HL-60 (cell line): ENCODE measurements at regions not wholly inside any gene's neighbourhood (a gene's known extent, or its start where the extent isn't known, plus 50 kb on each side); places are given as distances from the start of the nearest gene placed in this dataset.

Experiments used
- DNase-seq, 2 experiments: peaks; one replicate each; pipeline ENCODE4 v3.0.0-alpha.2; 2010 to 2020; ENCODE audit warnings: low read depth in 1 of 2, low spot score in 1 of 2
- H3K27ac ChIP-seq: fragments of 250-450 bp; sonication (Bioruptor Pico); replicated peaks from 2 replicates; pipeline ENCODE4 v1.5.1; 2020; ENCODE audit warnings: mild to moderate bottlenecking, moderate library complexity
- H3K27me3 ChIP-seq: fragments of 250-450 bp; sonication (Bioruptor Pico); 2 replicates; pipeline ENCODE4 v1.5.1; 2021; ENCODE audit warnings: mild to moderate bottlenecking, moderate library complexity; ENCODE audit not compliant: insufficient read depth, poor library complexity, severe bottlenecking
- H3K4me3 ChIP-seq: replicated peaks from 2 replicates; pipeline ENCODE4 v1.5.1; 2011; ENCODE audit warnings: mild to moderate bottlenecking, control low read depth, low read length; ENCODE audit not compliant: insufficient read depth
- CTCF ChIP-seq: IDR thresholded peaks from one replicate; pipeline ENCODE4 v1.5.1; 2011; ENCODE audit warnings: low read length, control low read depth, inconsistent platforms; ENCODE audit not compliant: insufficient read depth
- GABPA ChIP-seq: IDR thresholded peaks from 2 replicates; pipeline ENCODE4 v1.6.1; 2012; ENCODE audit warnings: low read depth
- POLR2AphosphoS5 ChIP-seq: IDR thresholded peaks from 2 replicates; pipeline ENCODE4 v1.6.1; 2012; ENCODE audit warnings: low read depth
- SPI1 ChIP-seq: IDR thresholded peaks from 2 replicates; pipeline ENCODE4 v1.6.1; 2012; ENCODE audit warnings: low read depth, mild to moderate bottlenecking, borderline replicate concordance
- TF ChIP-seq, protein P1 (sequence below): IDR thresholded peaks from 2 replicates; pipeline ENCODE4 v1.6.1; 2012; ENCODE audit warnings: low read depth; ENCODE audit not compliant: insufficient replicate concordance

GRCh38 chr6:23267651-23268050 is 698.3 kb downstream of the HDGFL1 start:
- Histone ChIP-seq H3K27ac (no peak overlapping the region), H3K4me3 (no peak overlapping the region), H3K27me3 (no peaks in the 10 kb centered on the region)
- TF ChIP-seq GABPA (no peak), CTCF (no peak), SPI1 (no peak), POLR2AphosphoS5 (no peak)
- TF ChIP-seq, protein P1, sequence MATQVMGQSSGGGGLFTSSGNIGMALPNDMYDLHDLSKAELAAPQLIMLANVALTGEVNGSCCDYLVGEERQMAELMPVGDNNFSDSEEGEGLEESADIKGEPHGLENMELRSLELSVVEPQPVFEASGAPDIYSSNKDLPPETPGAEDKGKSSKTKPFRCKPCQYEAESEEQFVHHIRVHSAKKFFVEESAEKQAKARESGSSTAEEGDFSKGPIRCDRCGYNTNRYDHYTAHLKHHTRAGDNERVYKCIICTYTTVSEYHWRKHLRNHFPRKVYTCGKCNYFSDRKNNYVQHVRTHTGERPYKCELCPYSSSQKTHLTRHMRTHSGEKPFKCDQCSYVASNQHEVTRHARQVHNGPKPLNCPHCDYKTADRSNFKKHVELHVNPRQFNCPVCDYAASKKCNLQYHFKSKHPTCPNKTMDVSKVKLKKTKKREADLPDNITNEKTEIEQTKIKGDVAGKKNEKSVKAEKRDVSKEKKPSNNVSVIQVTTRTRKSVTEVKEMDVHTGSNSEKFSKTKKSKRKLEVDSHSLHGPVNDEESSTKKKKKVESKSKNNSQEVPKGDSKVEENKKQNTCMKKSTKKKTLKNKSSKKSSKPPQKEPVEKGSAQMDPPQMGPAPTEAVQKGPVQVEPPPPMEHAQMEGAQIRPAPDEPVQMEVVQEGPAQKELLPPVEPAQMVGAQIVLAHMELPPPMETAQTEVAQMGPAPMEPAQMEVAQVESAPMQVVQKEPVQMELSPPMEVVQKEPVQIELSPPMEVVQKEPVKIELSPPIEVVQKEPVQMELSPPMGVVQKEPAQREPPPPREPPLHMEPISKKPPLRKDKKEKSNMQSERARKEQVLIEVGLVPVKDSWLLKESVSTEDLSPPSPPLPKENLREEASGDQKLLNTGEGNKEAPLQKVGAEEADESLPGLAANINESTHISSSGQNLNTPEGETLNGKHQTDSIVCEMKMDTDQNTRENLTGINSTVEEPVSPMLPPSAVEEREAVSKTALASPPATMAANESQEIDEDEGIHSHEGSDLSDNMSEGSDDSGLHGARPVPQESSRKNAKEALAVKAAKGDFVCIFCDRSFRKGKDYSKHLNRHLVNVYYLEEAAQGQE, result no peak
- DNase-seq, result no peak

DNA sequence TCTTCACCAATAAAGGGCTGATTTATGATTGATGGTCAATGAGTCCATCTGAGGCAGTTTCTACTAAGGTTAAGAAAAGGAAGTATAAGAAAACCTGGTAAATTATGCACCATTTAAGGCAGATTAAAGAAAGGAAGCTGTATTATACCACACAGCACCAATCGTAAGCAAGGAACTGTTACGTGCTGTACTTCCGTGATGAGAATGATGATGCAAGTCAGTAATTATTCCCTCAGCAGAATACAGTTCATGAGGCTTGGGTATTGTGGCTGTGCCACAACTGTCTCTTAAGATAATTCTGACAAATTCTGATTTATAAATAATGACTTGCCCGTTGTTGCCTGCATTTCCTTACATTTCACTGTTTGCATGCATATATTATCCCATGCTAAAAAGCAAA is 699.0 kb downstream of the HDGFL1 start:
- no peak for DNase-seq
- H3K27ac ChIP-seq, result no peak overlapping the region
- TF ChIP-seq CTCF (no peak), POLR2AphosphoS5 (no peak), SPI1 (no peak), GABPA (no peak)
- TF ChIP-seq, protein P1, result no peak
- H3K27me3 ChIP-seq, result no peaks in the 10 kb centered on the region
- H3K4me3 ChIP-seq, result no peak overlapping the region

GRCh38 chr6:23269436-23269835 is 700.1 kb downstream of the HDGFL1 start:
- Histone ChIP-seq H3K27me3 (no peaks in the 10 kb centered on the region), H3K27ac (no peak overlapping the region)
- DNase-seq, result no peak

More at GRCh38 chr6:23269436-23269835, 700.1 kb downstream of the HDGFL1 start:
- TF ChIP-seq GABPA, result no peak
- TF ChIP-seq POLR2AphosphoS5, result no peak
- no peak for TF ChIP-seq CTCF
- TF ChIP-seq SPI1, result no peak
- TF ChIP-seq, protein P1, result no peak
- H3K4me3 ChIP-seq, result no peak overlapping the region
